ENCODE measurements at regions not wholly inside any gene's neighbourhood (a gene's known extent, or its start where the extent isn't known, plus 50 kb on each side); places are given as distances from the start of the nearest gene placed in this dataset.
A peak's percentile ranks its signal among the peaks of the same experiment; 100 is the strongest.
"Not testable (repeated sequence)": the region's sequence is repeated elsewhere in the genome, so short reads cannot be mapped to it uniquely, and the experiment has no call there.

DNA sequence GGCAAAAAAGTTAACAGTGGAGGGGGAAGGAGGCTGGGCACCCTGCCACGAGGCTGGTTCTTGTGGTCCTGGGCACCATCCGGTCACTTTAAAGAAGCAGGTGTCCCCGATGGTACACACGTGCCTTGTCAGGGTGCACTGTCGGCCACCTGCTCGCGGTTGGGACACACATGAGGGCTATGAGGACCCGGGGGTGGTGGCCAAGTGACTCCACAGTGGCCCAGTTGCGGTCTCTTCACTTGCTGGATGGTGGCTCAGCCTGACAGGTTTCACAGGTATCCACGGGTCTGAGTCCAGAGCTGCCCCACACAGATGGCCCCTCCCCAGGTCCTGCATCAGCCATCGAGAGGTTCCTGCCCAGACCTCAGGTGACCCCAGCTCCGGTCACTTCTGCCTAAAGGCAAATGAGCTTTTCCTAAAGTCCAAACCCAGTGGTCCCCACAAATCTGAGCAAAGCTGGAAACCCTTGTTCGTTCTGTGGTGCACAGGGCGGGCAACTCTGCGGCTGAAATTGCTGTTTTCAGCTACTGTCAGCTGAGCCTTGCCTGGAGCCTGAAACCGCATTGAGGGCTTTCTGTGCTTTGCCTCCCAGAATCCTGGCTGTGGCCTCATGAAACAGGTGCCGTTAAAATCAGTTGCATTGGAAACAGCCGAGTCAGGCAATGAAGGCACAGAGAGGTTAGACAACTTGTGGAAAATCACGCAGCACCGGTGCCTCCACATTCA, 144.0 kb downstream of the LAT start:
- H3K79me2 ChIP-seq (ENCODE audit: insufficient read depth, low read length); H3K27ac ChIP-seq (ENCODE audit: extremely low read length, insufficient read depth, low read length); CTCF ChIA-PET (ENCODE audit: low intra/inter-chr PET ratio, low total read pairs); H3K9me3 ChIP-seq (ENCODE audit: low read length); intact Hi-C loops (cut with micrococcal nuclease; ENCODE audit: unreplicated experiment); H3K4me2 ChIP-seq (ENCODE audit: low read depth, low read length); H3K9ac ChIP-seq (ENCODE audit: insufficient read depth, low read depth, low read length); DNase-seq (ENCODE audit: low spot score); FAIRE-seq; POLR2A ChIA-PET; H3K36me3 ChIP-seq (replicated peaks in 1 of 2; ENCODE audit: control insufficient read depth in 1 of 2, insufficient read depth in 2 of 2, low read length in 2 of 2); H2AFZ ChIP-seq (ENCODE audit: low read length); BruUV-seq (replicated peaks); H4K20me1 ChIP-seq (ENCODE audit: insufficient read depth, low read length); H3K4me1 ChIP-seq (ENCODE audit: insufficient read depth, low read length); H3K4me3 ChIP-seq (replicated peaks in 1 of 3; ENCODE audit: insufficient read depth in 1 of 3, low read depth in 2 of 3, low read length in 3 of 3); in situ Hi-C loops (cut with HindIII; ENCODE audit: extremely low pct_ligation_motif_present, low pct_unique_long_range_greater_than_20kb); ATAC-seq: not testable (repeated sequence)
- peaks cover 14 to 49% of the 10 kb centered on the region in 2 experiments for H3K27me3 ChIP-seq (ENCODE audit: control insufficient read depth in 1 of 2, insufficient read depth in 2 of 2, low read length in 2 of 2)
- TF ChIP-seq ZNF768 (CRISPR knock-in tag; IDR thresholded peaks at IDR 0.05) (peak; percentile 88; the same call in 1 of the 2 replicates), MNT (IDR thresholded peaks at IDR 0.05) (peak; percentile 56)
- 49% methylated on average over 13 of the region's 20 CpGs for WGBS (ENCODE audit: low lambda C conversion rate)

DNA sequence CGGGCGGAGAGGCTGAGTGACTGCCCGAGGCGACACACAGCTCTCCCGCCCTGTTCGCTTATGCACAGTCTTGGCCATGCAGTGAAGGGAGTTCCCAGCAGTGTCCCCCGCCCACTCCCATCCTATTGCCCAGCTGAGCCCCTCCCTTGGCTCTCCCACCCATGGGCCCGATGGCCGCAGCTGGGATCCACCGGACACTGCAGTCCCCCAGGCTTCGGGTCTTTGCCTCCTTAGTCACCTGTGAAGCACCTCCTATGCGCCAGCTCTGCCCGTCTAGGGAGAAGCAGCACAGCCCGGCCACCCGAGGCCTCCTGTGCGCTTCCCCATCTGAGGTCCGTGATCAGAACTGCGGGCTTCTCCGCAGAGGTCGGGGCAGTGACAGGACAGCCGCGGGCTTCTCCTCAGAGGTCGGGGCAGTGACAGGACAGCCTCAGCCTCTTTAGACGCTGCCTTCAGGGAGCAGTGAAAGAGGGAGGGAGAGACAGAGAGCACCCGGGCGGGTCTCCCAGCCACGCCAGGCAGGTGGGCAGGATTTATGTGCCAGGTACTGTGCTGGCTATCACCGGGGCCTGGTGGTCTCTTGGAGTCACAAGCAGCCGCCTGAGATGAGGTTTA, 143.1 kb downstream of the LAT start:
- ATAC-seq; BruUV-seq (replicated peaks); H3K27ac ChIP-seq (ENCODE audit: extremely low read length, insufficient read depth, low read length); DNase-seq (ENCODE audit: low spot score); CTCF ChIA-PET (ENCODE audit: low intra/inter-chr PET ratio, low total read pairs); POLR2A ChIA-PET; H3K36me3 ChIP-seq (replicated peaks in 1 of 2; ENCODE audit: control insufficient read depth in 1 of 2, insufficient read depth in 2 of 2, low read length in 2 of 2); H3K79me2 ChIP-seq (ENCODE audit: insufficient read depth, low read length); H2AFZ ChIP-seq (ENCODE audit: low read length); H3K9ac ChIP-seq (ENCODE audit: insufficient read depth, low read depth, low read length); H3K4me2 ChIP-seq (ENCODE audit: low read depth, low read length); H4K20me1 ChIP-seq (ENCODE audit: insufficient read depth, low read length); H3K9me3 ChIP-seq (ENCODE audit: low read length); intact Hi-C loops (cut with micrococcal nuclease; ENCODE audit: unreplicated experiment); FAIRE-seq; in situ Hi-C loops (cut with HindIII; ENCODE audit: extremely low pct_ligation_motif_present, low pct_unique_long_range_greater_than_20kb); H3K4me1 ChIP-seq (ENCODE audit: insufficient read depth, low read length); H3K4me3 ChIP-seq (replicated peaks in 1 of 3; ENCODE audit: insufficient read depth in 1 of 3, low read depth in 2 of 3, low read length in 3 of 3): not testable (repeated sequence)
- H3K27me3 ChIP-seq (ENCODE audit: control insufficient read depth in 1 of 2, insufficient read depth in 2 of 2, low read length in 2 of 2) = peaks cover 14 to 49% of the 10 kb centered on the region in 2 experiments
- 31% methylated on average over 12 of the region's 29 CpGs for WGBS (ENCODE audit: low lambda C conversion rate)

Measured in HepG2 (cell line).